ENCODE measurements at regions not wholly inside any gene's neighbourhood (a gene's known extent, or its start where the extent isn't known, plus 50 kb on each side); places are given as distances from the start of the nearest gene placed in this dataset.
"Not testable (repeated sequence)": the region's sequence is repeated elsewhere in the genome, so short reads cannot be mapped to it uniquely, and the experiment has no call there.

GRCh38 chr6:73983367-73983766 is 287.4 kb downstream of the CD109 start:
- POLR2A ChIA-PET, result no interaction called here
- no peak overlapping the region for H3K4me3 ChIP-seq (ENCODE audit: low read depth, low read length)

DNA sequence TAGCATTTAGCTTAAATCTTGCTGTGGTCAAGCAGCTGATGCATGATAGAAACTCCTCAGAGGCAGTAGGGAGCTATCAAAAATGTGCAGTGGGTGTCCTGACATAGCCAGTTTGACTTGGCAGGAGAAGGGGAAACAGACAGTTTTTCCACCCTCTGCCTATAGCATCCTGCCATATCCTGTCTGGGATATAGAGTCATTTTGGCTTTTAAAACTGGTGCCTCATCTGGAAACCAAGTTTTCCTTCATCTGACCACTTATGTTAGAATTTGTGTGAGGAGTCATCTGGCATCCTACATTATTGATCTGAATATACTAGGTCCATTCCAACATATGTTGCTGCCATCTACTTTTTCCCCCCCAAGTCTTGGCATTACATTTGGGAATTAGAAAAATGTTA is 284.1 kb downstream of the CD109 start:
- H3K27me3 ChIP-seq (ENCODE audit: control insufficient read depth, insufficient read depth, low read length), result no peaks in the 10 kb centered on the region
- ChIA-PET CTCF (interaction anchor here (3.0 kb wide), 1 partner anchor 10 kb away, joined by 20 read pairs; no protein-coding TSS in a partner anchor), POLR2A (no interaction called here)
- no peak overlapping the region for H3K27ac ChIP-seq (ENCODE audit: low read depth, low read length)
- TF ChIP-seq, protein P1, sequence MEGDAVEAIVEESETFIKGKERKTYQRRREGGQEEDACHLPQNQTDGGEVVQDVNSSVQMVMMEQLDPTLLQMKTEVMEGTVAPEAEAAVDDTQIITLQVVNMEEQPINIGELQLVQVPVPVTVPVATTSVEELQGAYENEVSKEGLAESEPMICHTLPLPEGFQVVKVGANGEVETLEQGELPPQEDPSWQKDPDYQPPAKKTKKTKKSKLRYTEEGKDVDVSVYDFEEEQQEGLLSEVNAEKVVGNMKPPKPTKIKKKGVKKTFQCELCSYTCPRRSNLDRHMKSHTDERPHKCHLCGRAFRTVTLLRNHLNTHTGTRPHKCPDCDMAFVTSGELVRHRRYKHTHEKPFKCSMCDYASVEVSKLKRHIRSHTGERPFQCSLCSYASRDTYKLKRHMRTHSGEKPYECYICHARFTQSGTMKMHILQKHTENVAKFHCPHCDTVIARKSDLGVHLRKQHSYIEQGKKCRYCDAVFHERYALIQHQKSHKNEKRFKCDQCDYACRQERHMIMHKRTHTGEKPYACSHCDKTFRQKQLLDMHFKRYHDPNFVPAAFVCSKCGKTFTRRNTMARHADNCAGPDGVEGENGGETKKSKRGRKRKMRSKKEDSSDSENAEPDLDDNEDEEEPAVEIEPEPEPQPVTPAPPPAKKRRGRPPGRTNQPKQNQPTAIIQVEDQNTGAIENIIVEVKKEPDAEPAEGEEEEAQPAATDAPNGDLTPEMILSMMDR (IDR thresholded peaks at IDR 0.05; ENCODE audit: low read depth, low read length), result no peak
- no peak overlapping the region for H3K4me3 ChIP-seq (ENCODE audit: low read depth, low read length)
- no peaks in the 10 kb centered on the region for H3K9me3 ChIP-seq (ENCODE audit: control insufficient read depth, insufficient read depth, low read length)
- DNase-seq (ENCODE audit: low read depth, low spot score), result no peak

More at GRCh38 chr6:73983367-73983766, 287.4 kb downstream of the CD109 start:
- H3K9me3 ChIP-seq (ENCODE audit: control insufficient read depth, insufficient read depth, low read length), result no peaks in the 10 kb centered on the region
- CTCF ChIA-PET, result interaction anchor here (1.2 to 3.7 kb wide), 3 partner anchors 14 to 1228 kb away, joined by 3 to 28 read pairs (median 6); no protein-coding TSS in a partner anchor
- TF ChIP-seq, protein P1 (IDR thresholded peaks at IDR 0.05; ENCODE audit: low read depth, low read length), result no peak
- H3K27ac ChIP-seq (ENCODE audit: low read depth, low read length), result no peak overlapping the region
- no peaks in the 10 kb centered on the region for H3K27me3 ChIP-seq (ENCODE audit: control insufficient read depth, insufficient read depth, low read length)
- no peak for DNase-seq (ENCODE audit: low read depth, low spot score)

DNA sequence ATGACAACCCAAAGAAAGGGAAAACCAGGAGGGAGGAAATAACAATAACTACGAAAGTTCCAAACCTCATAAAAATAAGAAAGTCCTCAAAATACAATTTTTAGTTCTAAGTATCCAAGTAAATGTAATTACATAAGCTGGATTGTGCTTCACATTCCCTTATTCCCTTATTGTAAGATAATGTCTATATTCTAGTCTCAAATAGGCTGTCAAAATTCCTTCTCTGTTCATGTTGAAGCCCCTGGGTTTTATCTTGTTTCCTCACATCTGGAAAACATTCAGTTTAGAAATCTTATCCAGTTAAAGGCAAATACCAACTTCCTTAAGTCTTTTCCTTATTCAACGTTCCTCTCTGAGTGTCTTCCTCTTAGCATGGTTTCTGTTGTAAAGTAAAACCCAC is 282.3 kb downstream of the CD109 start:
- no peak overlapping the region for H3K27ac ChIP-seq (ENCODE audit: low read depth, low read length)
- no peaks in the 10 kb centered on the region for H3K27me3 ChIP-seq (ENCODE audit: control insufficient read depth, insufficient read depth, low read length)
- no peaks in the 10 kb centered on the region for H3K9me3 ChIP-seq (ENCODE audit: control insufficient read depth, insufficient read depth, low read length)
- POLR2A ChIA-PET, result no interaction called here
- CTCF ChIA-PET, result interaction anchor here (3.0 kb wide), 1 partner anchor 8 kb away, joined by 20 read pairs; no protein-coding TSS in a partner anchor
- no peak for DNase-seq (ENCODE audit: low read depth, low spot score)
- no peak overlapping the region for H3K4me3 ChIP-seq (ENCODE audit: low read depth, low read length)
- TF ChIP-seq, protein P1 (IDR thresholded peaks at IDR 0.05; ENCODE audit: low read depth, low read length), result no peak

- POLR2A ChIA-PET; H3K27ac ChIP-seq (ENCODE audit: low read depth, low read length); H3K9me3 ChIP-seq (ENCODE audit: control insufficient read depth, insufficient read depth, low read length); H3K27me3 ChIP-seq (ENCODE audit: control insufficient read depth, insufficient read depth, low read length); DNase-seq (ENCODE audit: low read depth, low spot score); H3K4me3 ChIP-seq (ENCODE audit: low read depth, low read length); CTCF ChIA-PET: not testable (repeated sequence)
Measured at GRCh38 chr6:73972518-73972917, 276.5 kb downstream of the CD109 start.

GRCh38 chr6:73969971-73970970 is 274.3 kb downstream of the CD109 start:
- Histone ChIP-seq H3K27me3 (ENCODE audit: control insufficient read depth, insufficient read depth, low read length) (no peaks in the 10 kb centered on the region), H3K4me3 (ENCODE audit: low read depth, low read length) (no peak overlapping the region), H3K9me3 (ENCODE audit: control insufficient read depth, insufficient read depth, low read length) (no peaks in the 10 kb centered on the region; the same call in 1 of the 2 replicates), H3K27ac (ENCODE audit: low read depth, low read length) (no peak overlapping the region)
- peak; percentile 13 for DNase-seq (ENCODE audit: low read depth, low spot score)
- POLR2A ChIA-PET, result interaction anchor here (0.6 kb wide), 1 partner anchor 551 kb away, joined by 3 read pairs; no protein-coding TSS in a partner anchor
- CTCF ChIA-PET, result interaction anchor here (0.6 to 4.8 kb wide), 51 partner anchors 8 to 1795 kb away, joined by 3 to 62 read pairs (median 4); partner anchors contain the start of gene COL12A1
- TF ChIP-seq, protein P1 (IDR thresholded peaks at IDR 0.05; ENCODE audit: low read depth, low read length), result peak; percentile 80

Measured in AG04450 (cell line).